ENCODE measurements at regions not wholly inside any gene's neighbourhood (a gene's known extent, or its start where the extent isn't known, plus 50 kb on each side); places are given as distances from the start of the nearest gene placed in this dataset.

GRCh38 chr4:123217664-123218063 is 178.9 kb upstream of the SPRY1 start:
- no peak for TF ChIP-seq CTCF (IDR thresholded peaks at IDR 0.05 in 4 of 5, conservative IDR thresholded peaks at IDR 0.05 in 1 of 5)
- TF ChIP-seq POLR2A (IDR thresholded peaks at IDR 0.05), result no peak

Data from gastrocnemius medialis (tissue), 4 donors.